HG03280 (cell line): ENCODE measurements at regions not wholly inside any gene's neighbourhood (a gene's known extent, or its start where the extent isn't known, plus 50 kb on each side); places are given as distances from the start of the nearest gene placed in this dataset.
A peak's percentile ranks its signal among the peaks of the same experiment; 100 is the strongest.

ENCODE experiments used
- ATAC-seq: cut with Tn5 transposase; IDR thresholded peaks from one replicate; pipeline ENCODE4 v1.9.1; 2021; ENCODE audit warnings: mild to moderate bottlenecking, moderate library complexity; ENCODE audit not compliant: unreplicated experiment

DNA sequence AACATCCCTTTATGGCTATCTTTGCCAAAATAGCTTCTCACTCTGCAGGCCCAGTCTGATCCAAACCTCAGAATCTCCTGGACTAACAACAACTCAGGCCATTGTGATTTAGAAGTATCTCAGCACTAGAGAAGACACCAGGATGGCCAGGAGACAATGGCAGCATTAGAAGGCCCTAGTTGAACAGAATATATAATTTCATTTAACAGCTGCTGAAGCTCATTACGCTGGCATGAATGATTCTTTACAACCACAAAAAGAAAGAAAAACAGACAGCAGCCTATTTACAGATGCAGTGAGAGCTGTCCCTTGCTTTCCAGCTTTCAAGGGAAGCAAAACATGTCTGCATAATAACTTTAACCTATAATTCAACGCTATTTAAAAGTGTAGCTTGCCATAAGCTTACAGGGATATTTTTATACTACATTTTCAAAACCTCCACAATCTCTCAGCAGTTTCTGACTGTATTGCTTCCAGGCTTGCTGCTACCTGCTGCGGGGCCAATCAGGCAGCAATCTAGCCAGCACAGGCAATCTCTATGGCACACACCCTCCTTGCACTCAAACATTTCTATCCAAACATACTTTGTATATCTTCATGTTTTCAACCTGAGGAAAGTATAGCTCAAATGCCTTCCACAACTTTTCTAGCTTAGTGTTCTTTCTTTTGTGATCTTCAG lies 107.3 kb downstream of the OGFRL1 start:
- ATAC-seq, result no peak

GRCh38 chr6:71396410-71396801 lies 107.8 kb downstream of the OGFRL1 start:
- ATAC-seq, result peak; percentile 68

- no peak for ATAC-seq
These were observed 110.7 kb downstream of the OGFRL1 start for GRCh38 chr6:71399279-71399678.

- ATAC-seq, result no peak
These were observed 112.2 kb downstream of the OGFRL1 start for GRCh38 chr6:71400852-71401251.

GRCh38 chr6:71402096-71402495 lies 113.5 kb downstream of the OGFRL1 start:
- ATAC-seq, result no peak

DNA sequence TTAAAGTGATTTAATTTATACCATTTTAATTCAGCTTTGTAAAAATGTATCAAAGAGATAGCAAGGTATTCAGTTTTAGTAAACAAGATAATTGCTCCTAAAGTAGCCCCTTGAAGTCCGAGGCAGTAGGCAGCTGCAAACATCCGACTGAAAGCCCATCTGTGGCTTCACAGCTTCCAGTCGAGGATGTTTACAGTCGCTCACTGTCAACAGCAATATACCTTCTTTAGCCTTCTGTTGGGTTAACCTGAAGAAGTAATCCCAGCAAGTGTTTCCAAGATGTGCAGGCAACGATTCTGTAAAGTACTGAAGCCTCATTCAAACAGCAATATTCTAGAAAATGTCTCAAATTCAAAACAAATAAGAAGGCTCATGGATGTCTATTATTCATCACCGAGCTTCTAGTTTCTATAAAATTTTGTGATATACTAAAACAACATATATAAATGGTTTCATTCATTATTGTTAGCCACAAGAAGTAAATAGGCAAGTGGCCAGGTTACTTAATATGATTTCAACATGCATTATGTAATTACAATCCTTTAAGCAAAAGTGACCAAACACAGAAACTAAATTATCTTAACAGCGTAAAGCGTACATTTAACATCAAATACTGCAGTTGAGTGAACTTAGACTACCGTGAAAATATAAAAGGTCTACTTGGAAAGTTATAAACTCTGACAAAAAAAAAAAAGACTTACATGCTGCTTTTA lies 115.0 kb downstream of the OGFRL1 start:
- ATAC-seq, result no peak

- no peak for ATAC-seq
These were observed 115.7 kb downstream of the OGFRL1 start for GRCh38 chr6:71404145-71404966.

DNA sequence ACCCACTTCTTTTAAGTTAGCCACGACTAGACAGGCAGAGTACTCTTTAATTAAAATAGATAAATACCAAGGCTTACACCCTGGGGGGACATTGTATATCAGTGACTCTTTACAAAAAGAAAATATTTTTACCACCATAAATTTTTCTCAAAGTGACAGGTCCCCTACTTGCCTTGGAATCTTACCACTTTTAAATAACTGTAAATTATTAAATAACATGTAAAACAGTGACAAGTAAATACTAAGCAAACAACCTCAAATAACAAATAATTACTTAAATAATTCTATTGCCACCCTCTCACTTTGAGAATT lies 116.3 kb downstream of the OGFRL1 start:
- no peak for ATAC-seq

DNA sequence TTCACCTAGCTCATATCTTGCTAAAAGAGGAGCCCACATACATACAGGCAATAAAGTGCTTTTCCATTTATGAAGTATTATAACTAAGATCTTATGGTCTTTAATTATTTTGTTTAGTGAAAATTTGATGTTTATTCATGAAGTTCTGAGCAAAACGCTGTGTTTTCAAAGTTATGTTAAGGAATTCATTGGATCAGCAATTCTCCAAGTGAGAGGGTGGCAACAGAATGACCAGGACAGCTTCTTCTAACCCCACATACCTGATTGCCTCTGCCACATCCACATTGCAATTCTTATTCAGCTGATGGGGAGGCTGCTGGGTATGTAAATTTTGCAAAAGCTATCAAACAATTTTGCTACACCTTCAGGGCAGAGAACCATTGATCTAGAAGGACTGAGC lies 116.8 kb downstream of the OGFRL1 start:
- ATAC-seq, result no peak

- ATAC-seq, result no peak
These were observed 118.6 kb downstream of the OGFRL1 start for GRCh38 chr6:71406865-71407860.

GRCh38 chr6:71408787-71409723 lies 120.4 kb downstream of the OGFRL1 start:
- no peak for ATAC-seq

- ATAC-seq, result no peak
These were observed 121.6 kb downstream of the OGFRL1 start for GRCh38 chr6:71410164-71410566.

DNA sequence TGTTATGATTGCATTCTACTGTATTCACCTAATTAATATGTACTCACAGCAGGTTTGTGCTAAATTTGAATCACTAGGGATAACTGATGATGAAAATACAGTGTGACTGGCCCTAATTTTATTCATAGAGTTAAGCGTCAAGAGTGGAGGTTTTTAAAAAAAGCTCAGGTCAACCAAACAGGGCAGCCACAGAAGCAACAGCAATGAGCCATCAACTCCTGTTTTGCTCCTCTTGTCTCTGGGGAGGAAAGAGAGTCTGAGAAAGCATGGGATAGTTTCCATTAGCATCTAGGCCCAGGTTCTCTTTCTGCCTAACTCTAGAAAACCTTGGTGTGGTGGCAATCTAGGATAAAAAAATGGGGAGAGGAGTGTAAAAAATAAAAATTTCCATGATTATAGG lies 122.1 kb downstream of the OGFRL1 start:
- ATAC-seq, result no peak

GRCh38 chr6:71411882-71412281 lies 123.3 kb downstream of the OGFRL1 start:
- ATAC-seq, result no peak

GRCh38 chr6:71412559-71413140 lies 124.0 kb downstream of the OGFRL1 start:
- no peak for ATAC-seq

GRCh38 chr6:71414486-71414885 lies 125.9 kb downstream of the OGFRL1 start:
- no peak for ATAC-seq

GRCh38 chr6:71419217-71420094 lies 130.8 kb downstream of the OGFRL1 start:
- no peak for ATAC-seq

DNA sequence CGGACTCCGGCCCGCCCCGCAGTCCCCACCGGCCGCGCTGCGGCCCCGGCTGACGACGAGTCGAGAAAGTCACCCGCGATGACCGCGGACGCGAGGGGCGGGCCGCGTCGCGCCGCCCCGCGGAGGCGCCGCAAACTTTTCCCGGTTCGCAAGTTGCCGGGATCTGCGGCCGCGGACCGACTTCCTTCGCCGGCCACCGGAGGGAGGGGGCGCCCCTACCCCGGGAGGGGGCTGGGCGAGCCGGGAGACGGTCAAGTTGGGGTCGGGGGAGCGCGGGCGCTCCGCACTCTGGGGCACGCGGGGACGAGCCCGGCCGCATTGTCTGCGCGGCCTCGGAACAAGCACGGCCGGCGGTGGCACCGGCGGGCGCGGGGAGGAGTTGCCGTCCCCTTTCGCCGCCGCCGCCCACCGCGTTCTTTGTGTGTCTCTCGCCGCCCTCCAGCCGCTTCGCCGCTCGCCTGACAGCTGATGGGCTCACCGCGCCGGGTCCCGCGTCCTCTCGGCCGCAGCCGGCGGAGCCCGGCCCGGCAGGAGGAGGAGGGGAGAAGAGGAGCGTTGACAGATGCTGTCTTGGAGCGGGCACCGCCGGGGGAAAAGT lies 131.6 kb downstream of the OGFRL1 start:
- ATAC-seq, result peak; percentile 34
